ENCODE measurements at regions not wholly inside any gene's neighbourhood (a gene's known extent, or its start where the extent isn't known, plus 50 kb on each side); places are given as distances from the start of the nearest gene placed in this dataset.

DNA sequence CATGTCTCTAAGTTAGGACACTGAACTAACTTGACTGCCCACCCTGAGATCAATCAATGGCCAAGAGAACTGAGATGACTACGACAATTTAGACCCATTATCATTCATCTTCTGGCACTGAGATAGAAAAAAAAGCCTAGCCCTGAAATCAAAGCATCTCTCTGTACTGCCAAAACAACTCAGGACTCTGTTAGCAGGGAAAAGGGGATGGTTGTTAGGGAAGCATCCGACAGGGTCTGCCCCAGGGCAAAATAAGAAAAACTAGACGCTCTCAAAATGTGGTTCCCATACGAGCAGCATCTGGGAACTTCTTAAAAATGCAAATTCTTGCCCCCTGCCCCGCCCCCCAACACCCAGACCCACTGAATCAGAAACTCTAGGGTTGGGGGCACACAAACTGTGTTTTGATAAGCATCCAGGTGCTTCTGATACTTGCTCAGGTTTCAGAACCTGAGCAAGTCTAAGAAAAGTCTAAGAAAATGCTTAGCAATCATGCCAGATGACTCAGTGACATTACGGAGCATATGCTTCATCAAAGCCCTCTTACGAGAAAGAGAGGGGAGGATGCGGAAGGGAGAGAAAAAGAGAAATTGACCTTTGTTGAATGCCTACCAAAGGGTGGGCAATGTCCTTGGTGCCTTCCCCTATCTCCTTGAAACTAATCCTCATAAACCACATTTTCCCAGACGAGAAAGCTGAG lies 172.8 kb upstream of the HES1 start:
- DNase-seq (ENCODE audit: low spot score), result no peak

DNA sequence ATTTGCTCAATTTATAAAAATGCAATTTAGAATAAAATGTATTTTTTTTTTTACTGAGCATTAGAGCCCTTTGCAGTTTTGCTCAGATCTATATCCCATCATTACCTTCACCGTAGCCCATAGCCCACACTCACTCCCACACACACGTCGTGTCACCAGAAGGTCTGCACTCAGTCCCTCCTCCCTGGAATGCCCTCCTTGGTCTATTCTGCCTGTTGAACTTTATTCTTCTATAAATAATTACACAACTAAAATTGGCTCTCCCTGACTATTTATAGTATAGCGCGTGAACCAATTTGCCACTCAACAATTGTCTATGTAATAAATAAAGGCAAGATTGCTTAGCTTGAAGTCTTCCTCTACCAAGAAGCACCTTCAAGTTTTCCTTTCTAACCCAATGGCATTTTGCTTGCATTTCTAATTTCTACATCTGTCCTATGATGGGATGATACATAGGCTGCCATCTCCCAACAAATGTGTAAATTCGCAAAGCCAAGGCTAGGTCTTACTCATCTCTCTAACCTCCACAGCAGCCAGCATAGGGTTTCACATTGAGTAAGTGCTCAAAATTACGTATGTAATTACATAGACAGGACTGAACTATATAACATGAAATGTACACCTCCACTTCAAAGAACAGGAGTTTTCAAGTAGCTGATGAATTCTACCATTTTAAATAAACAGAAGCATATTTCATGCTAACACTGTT lies 172.0 kb upstream of the HES1 start:
- no peak for DNase-seq (ENCODE audit: low spot score)

DNA sequence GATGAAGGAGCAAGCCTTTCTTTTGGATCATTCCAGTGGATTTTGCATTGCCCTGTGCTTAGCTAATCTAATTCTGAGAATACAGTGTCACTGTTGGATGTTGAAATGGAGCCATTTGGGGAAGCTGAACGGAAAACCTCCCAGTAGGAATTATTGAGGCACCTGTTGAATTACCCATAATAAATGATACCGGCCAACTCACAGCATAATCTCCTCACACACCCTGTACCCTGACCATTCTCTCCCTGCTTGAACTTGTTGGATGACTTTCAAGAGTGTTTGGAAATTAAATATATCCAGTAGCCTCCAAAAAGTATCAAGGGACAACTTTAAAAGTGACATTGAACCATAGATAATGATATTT lies 171.4 kb upstream of the HES1 start:
- no peak for DNase-seq (ENCODE audit: low spot score)

DNA sequence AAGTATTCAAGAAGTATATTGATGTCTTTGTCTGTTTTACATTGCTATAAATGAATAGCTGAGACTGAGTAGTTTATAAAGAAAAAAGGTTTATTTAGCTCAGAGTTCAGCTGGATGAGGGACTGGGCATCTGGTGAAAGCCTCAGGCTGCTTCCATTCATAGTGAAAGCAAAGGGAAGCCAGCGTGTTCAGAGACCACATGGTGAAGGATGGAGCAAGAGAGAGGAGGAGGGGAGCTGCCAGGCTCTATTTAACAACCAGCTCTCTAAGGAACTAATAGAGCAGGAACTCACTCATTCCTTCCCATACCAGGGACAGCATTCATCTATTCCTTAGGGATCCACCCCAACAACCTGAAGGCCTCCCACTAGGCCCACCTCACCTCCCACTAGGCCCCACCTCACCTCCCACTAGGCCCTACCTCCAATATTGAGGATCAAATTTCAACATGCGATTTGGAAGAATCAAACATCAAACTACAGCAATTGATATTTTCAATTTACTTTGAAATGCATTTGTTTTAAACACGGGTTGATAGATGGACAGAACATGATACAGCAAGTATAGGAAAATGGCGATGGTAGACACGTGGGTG lies 167.5 kb upstream of the HES1 start:
- DNase-seq (ENCODE audit: low spot score), result no peak

DNA sequence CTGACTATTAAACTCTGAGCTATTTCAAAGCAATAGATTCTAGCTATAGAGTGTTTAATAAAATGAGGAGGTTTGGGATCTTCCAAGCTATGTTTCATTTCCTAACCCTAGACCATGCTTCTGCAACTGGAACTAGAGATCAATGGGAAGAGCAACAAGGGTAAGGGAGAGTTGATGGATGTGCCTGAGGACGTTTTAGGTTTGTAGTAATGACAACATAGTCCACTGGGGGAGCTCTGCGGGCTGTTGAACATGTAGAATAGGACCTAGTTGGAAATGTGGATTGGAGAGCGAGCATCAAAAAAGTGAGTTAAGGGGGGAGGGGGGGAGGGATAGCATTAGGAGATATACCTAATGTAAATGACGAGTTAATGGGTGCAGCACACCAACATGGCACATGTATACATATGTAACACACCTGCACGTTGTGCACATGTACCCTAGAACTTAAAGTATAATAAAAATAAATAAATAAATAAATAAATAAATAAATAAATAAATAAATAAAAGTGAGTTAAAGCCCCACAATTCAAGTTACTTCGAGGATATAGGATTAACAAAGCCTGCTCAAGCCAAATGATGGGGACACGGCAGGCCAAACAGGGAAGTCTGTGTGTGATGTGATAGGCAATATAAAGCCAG lies 165.7 kb upstream of the HES1 start:
- DNase-seq (ENCODE audit: low spot score), result peak; percentile 56

DNA sequence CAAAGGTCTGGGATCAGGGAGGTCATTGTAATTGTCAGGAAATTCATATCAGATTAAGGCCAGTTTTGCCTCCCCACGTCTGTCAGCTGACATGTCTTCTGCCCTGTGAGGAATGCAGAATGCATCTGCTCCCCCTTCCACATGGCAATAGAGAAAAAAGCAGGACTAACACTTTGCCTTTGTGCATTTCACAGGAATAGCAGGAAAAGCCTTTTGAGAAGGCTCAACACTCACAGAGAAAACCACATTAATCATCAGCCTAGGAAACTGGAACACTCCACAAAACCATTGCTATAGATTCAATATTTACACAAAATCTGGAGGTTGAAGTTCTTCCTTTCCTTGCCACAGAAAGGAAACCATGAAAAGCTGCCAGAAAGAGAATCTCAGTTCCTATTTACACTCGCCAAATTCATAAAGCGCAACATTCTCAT lies 165.2 kb upstream of the HES1 start:
- no peak for DNase-seq (ENCODE audit: low spot score)

DNA sequence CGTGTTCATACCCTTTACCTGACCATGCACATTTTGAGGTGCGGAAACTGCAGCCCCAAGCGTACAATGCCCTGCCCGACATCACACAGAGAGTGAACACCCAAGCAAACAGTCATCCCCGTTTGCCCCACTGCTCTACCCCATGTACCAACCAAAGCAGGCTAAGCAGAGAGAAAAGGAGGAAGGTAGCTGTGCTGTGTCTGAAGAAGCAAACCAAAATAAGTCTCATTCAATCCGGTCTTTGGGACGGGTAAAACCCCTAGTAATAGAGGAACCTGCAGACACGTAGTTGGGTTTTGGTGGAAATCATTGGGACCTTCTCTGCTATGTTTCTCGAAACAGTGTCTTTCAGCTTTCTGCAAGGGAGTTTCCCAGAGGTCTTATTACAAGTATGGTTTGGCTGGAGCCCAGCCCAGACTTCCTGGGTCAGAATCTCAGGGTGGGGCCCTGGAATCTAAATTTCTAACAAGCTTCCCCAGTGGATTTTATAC lies 164.6 kb upstream of the HES1 start:
- DNase-seq (ENCODE audit: low spot score), result no peak

DNA sequence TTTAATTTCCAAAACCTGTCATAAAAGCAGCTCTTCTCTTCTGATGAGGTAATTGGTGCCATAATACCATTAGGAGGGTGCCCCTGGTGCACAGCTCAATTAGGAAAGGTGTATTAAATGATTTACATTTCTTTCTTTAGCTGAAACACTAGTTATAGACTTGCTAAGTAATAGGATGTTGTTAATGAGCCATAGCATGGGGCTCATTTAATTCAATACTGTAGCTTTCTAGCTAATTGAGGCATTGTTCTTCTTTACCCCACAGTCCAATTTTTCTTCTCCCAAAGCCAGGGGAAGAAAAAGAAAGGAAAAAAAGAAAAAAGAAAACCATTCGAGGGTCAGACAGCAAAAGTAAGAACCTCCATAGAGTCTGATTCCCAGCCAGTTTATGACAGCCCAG lies 164.0 kb upstream of the HES1 start:
- no peak for DNase-seq (ENCODE audit: low spot score)

DNA sequence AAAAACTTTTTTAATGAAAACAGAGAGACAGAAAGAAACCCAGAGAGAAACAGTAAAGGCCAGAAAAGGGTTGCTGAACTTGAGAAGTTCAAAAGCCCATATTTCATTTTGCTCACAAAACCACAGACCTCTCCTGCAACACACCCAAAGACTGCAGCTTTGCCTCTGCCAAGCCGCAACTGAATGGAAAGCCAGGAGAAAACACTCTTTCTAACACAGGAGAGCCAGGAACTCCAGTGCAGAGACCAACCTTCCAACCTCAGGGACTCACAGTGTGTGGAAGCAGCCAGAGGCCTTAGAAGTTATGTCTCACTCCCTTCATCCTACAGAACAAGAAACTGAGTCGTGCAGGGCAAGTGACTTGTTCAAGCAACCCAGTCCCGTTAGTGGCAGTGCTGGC lies 163.1 kb upstream of the HES1 start:
- DNase-seq (ENCODE audit: low spot score), result no peak

DNA sequence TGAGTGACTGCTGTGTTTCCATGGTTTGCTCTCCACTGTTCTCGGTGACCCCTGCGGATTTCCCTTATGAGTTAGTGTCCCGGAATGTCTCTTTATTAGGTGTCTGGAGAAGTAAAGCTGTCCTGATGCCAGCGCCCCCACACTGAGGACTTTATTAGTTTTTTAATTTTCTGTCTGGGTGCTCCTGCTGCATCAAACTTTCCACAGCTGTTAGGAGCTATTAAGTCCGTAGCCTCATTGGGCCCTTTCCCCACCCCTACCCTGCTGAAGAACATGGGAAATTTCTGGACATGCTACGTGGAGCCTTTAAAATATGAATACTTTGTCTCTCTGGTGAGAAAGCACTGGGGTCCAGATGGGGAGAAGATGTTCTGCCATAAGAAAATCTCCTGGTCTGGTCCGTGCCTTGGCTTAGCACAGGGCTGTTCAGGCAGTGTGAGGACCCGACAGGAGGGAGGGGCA lies 161.7 kb upstream of the HES1 start:
- no peak for DNase-seq (ENCODE audit: low spot score)

DNA sequence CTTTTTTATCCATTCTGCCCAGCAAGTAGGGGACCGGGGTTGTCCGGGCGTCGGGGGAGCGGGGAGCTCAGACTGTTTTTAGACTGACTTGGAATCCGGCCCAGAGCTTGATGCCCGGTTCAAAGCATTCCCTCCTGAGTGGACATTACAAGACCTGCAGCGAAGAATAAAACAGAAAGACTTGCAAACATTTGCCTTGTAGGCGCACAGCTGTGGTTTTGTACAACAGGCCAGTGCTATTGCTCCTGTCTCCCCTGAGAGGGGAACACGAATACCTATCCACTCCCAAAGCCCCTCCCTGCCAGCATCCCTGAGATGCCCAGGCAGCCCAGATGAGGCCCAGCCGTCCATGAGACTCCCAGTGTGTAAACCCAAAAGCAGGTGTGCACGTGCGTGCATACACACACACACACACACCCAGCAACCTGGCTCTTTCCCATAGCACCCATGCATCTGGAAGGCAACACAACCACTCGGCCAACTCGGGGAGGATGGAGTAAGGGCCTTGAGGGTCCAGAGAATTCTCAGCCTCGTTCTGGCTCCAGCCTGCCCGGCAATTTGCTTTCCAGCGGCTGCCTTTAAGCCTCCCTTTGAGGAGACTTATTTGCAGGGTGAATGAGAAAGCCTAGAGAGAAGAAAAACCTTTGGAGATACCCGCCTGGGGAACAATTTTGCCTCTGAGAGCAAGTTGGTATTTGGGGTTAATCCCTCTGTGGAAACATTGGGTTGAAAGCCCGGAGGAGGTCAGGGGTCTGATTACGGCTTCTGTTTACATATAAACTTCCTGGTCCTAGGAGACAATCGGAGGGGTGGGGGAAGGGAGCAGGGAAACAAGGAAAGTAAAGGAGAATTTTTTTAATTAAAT lies 161.0 kb upstream of the HES1 start:
- no peak for DNase-seq (ENCODE audit: low spot score)

DNA sequence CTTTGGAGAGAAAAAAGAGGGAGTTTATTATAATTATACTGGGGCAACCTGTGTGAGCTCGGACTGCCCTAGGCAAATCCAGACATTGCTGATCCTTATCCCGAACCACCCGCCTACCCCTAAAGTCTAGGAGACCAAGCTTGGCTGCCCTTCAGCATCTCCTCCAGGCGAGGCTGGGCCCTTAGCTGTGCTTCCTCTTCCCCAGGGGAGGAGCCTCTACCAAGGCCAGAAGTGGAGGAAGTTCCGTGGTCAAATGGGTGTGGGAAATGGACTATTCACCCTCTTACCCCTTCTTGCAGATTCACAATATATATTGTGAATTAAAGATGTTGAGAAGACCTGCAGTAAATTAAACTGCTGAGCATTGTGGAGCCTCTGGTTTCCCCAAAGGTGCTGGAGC lies 158.3 kb upstream of the HES1 start:
- DNase-seq (ENCODE audit: low spot score), result no peak

DNA sequence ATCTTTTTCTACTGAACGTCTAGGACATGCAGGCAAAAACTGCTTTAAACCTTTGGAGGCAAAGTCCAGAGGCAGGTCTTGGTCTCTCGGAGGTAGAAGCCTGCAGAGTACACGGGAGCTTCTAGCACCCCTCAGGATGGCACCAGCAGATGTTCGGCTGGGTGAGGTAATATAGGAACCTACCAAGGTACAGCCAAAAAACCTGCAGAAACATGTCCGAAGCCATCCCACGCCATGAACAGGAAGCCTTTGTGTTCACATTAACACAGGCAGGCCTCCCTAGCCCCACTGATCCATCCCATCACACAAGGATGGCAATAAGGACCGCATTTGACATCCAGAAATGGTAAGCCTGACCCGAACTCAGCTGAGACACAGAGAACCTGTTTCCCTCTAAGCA lies 157.9 kb upstream of the HES1 start:
- no peak for DNase-seq (ENCODE audit: low spot score)

DNA sequence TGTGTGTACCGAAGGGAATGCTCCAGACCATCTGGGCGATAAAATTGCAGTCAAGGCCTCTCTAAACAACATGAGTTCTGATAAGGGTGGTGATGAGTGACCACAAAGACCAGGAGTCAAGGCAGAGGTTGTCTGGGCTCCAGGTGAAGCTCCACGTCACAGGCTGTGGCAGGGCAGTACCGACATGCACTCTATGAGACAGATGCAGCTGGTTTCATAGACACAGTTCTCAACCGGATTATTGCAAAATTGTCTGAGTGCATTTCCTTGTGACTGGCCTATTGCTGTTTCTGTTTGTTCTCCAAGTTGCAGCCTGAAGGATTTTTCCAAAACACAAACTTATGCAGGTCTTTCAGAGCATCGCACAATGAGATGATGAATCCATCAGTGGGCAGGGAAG lies 157.5 kb upstream of the HES1 start:
- no peak for DNase-seq (ENCODE audit: low spot score)

DNA sequence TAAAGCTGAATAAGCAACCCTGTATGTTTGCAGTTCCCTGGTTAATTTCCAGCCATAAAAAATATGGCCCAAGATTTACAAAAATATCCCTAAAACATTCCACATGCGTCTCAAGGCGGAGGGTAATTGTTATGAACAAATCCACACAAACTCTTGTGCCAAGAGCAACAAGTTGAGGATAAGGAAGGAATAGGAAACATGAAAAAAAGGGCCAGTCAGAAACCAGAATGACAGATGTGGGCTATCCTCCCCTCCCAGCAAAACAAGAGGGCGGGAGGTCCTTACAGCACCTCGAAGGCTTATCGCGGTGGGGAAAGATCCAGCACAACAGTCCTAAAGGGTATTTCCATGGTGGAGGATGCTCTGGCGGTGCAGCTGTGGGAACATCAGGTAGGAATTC lies 155.6 kb upstream of the HES1 start:
- DNase-seq (ENCODE audit: low spot score), result no peak

DNA sequence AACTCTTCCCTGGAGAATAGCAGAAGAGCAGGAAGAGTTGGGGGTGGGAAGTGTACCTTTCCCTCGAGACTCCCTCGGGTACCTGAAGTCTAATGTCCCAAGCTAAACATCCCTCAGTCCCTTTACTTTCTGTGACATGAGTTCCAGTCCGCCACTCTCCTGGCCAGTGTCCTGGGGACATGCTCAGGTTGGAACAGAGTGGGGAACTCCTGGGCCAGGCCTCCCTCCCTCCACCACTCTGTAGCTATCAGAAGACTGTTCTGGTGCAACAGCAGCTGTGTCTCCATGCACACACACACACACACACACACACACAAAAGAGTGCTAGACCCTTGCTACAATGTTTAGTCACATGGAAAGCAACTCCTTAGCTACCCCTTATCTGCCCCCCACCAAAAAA lies 155.0 kb upstream of the HES1 start:
- DNase-seq (ENCODE audit: low spot score), result no peak

DNA sequence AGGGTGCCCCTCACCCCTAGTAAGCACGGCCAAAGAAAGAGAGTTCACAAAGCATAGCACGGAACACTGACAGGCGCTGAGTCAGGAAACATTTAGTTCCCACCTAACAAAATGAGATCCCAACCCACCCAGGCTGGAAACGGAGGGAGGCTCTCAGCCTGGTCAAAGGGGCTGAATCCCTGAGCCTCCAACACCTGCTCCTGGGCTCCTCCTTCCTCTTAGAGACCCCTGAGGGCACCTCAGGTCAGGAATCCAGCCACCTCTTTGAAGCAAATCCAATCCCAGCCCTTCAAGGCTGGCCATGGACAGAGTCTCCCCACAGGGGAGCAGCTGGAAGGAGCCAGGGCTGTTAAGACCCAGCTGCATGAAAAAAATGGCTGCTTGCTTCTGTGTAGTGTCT lies 154.4 kb upstream of the HES1 start:
- DNase-seq (ENCODE audit: low spot score), result no peak

DNA sequence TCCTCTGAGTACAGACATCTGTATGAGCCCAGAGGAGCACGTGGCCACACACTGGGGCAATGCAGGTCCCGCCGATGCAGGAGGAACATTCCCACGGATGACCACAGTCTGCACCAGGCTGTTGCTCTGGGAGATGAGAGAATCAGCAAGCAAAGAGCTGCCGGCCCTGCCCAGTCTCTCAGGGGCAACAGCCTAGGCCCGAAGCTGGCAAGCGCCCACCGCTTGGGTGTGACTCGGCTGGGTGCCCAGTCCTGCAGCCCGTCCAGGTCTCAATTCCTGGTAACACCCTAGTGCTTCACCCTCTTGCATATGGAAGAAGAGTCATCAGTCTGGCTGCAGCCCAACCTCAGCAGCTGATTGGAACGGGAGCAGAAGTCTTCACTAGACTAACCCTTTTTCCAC lies 153.7 kb upstream of the HES1 start:
- no peak for DNase-seq (ENCODE audit: low spot score)

DNA sequence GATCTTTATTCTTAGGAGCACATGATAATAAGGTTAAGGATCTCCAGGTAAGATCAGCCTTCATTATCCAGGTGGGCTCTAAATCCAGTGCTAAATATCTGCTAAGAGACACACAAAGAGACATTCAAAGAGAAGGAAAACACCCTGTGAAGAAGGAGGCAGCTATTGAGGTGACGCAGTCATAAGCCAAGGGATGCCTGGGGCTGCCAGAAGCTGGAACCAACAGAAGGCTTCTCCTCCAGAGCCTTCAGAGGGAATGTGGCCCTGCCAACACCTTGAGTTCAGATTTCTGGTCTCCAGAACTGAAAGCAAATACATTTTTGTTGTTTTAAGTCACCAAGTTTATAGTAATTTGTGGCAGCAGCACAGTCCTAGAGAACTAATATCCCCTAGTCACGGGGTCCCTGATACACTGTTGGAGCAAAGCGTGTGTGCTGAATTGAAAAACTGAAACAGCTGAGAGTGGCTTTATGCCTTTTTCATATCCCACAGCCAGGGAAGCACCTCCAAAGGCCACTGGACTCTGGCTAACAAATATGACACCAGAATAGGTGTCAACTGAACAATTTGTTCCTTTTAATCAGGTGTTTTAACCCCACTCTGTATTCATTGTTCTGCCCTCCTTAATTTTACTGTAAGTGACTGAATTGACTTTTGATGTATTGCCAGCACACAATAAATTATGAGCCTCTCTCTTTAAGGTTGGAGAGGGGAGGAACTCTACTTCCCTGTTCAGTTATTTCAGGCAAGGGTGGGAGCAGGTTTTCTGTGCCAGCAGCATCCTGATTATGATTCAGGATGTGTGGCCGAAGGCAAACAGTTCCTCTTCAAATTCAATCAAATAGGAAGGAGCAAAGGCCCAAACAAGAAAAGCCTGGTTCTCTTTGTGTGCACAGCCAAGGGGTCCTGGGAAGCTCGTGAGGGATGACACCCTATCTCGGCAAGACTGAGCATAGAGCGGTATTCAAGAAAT lies 151.8 kb upstream of the HES1 start:
- no peak for DNase-seq (ENCODE audit: low spot score)

DNA sequence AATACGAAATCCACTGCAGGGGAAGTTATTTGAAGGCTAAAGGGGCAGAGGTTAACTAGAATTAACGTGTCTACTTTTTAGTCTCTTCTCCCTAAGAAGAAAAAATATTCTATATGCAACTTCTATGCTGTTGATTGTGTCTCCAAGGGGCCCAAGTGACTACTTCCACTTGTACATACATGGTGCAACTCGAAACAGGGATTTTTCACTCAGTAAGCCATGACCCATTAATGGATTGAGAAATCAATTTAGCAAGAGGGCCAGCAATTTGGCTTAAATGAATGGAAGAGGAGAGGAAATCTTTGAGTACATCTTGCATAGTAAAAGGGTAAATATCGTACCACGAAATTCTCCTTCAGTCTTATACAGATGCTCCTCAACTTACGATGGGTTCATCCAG lies 151.1 kb upstream of the HES1 start:
- no peak for DNase-seq (ENCODE audit: low spot score)

DNA sequence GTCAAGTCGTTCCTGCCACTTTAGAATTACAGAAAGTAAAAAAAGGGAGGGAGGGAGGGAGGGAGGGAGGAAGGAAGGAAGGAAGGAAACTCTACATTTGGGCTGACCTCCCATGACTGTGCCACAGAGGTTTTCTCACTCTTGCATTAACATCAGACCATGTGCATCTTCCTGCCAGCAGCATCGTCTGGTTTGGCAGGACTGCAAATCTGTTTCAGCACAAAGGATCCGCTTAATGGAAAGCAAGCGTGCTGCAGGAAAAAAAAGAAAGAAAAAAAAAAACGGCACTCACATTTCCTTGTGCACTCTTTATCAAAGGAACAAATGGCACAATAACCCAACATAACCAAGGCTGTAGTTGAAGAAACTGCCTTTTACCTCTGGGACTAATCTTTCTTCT lies 148.8 kb upstream of the HES1 start:
- DNase-seq (ENCODE audit: low spot score), result no peak
